ENCODE measurements at regions not wholly inside any gene's neighbourhood (a gene's known extent, or its start where the extent isn't known, plus 50 kb on each side); places are given as distances from the start of the nearest gene placed in this dataset.

GRCh38 chr3:104362319-104362718, 1004.4 kb upstream of the ALCAM start:
- no peak for TF ChIP-seq POLR2A (IDR thresholded peaks at IDR 0.05)
- TF ChIP-seq, protein P1, sequence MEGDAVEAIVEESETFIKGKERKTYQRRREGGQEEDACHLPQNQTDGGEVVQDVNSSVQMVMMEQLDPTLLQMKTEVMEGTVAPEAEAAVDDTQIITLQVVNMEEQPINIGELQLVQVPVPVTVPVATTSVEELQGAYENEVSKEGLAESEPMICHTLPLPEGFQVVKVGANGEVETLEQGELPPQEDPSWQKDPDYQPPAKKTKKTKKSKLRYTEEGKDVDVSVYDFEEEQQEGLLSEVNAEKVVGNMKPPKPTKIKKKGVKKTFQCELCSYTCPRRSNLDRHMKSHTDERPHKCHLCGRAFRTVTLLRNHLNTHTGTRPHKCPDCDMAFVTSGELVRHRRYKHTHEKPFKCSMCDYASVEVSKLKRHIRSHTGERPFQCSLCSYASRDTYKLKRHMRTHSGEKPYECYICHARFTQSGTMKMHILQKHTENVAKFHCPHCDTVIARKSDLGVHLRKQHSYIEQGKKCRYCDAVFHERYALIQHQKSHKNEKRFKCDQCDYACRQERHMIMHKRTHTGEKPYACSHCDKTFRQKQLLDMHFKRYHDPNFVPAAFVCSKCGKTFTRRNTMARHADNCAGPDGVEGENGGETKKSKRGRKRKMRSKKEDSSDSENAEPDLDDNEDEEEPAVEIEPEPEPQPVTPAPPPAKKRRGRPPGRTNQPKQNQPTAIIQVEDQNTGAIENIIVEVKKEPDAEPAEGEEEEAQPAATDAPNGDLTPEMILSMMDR (IDR thresholded peaks at IDR 0.05), result no peak
- peaks cover 0 to 7% (median 0%) of the 10 kb centered on the region in 3 donors for H3K9me3 ChIP-seq (replicated peaks in 1 of 3)
- H3K27ac ChIP-seq, result no peak overlapping the region
- 89 to 95% (median 91%) methylated on average over 6 of the region's 6 CpGs for WGBS, 4 donors
- no peak for DNase-seq
- H3K27me3 ChIP-seq, result no peaks in the 10 kb centered on the region
- no peak overlapping the region for H3K4me3 ChIP-seq
- intact Hi-C loops (cut with DNase I), result no loop called here
- H3K36me3 ChIP-seq (replicated peaks in 1 of 2), result no peaks in the 10 kb centered on the region
- H3K4me1 ChIP-seq (replicated peaks in 1 of 2), result no peaks in the 10 kb centered on the region

DNA sequence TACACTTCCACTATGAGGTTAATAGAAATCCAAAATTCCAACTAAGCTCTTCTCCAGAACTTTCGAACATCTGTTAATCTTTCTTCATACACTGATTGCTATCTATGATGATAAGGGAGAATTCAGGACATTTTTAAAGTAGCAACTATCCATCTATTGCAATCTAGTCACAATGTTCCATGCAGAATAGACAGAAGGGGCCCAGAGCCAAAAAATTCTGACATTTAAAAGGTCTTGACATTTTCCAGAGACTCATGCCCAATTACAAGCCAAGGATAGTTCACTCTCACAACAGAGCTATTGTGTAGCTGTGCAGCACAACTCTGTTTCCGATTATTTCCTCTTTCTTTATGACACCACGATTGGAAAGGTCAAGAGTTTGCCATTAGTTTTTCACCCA, 999.7 kb upstream of the ALCAM start:
- intact Hi-C loops (cut with DNase I), result no loop called here
- H3K27ac ChIP-seq, result no peak overlapping the region

GRCh38 chr3:104368760-104369159, 997.9 kb upstream of the ALCAM start:
- Histone ChIP-seq H3K27ac (no peak overlapping the region), H3K4me1 (replicated peaks in 1 of 2) (no peaks in the 10 kb centered on the region), H3K27me3 (no peaks in the 10 kb centered on the region), H3K4me3 (no peak overlapping the region), H3K9me3 (replicated peaks in 1 of 3) (peaks cover 0 to 7% (median 0%) of the 10 kb centered on the region in 3 donors), H3K36me3 (replicated peaks in 1 of 2) (no peaks in the 10 kb centered on the region)
- intact Hi-C loops (cut with DNase I), result no loop called here
- no peak for DNase-seq
- TF ChIP-seq, protein P1 (IDR thresholded peaks at IDR 0.05), result no peak
- no peak for TF ChIP-seq POLR2A (IDR thresholded peaks at IDR 0.05)

More for the DNA sequence above, 999.7 kb upstream of the ALCAM start:
- H3K4me1 ChIP-seq (replicated peaks in 1 of 2), result no peaks in the 10 kb centered on the region
- DNase-seq, result peak in 3 of 7 donors; percentile 5 to 28 (median 8)
- H3K36me3 ChIP-seq (replicated peaks in 1 of 2), result no peaks in the 10 kb centered on the region
- H3K9me3 ChIP-seq (replicated peaks in 1 of 3), result peaks cover 0 to 7% (median 0%) of the 10 kb centered on the region in 3 donors
- H3K27me3 ChIP-seq, result no peaks in the 10 kb centered on the region
- H3K4me3 ChIP-seq, result no peak overlapping the region
- TF ChIP-seq, protein P1 (IDR thresholded peaks at IDR 0.05), result no peak
- TF ChIP-seq POLR2A (IDR thresholded peaks at IDR 0.05), result no peak
- WGBS, 4 donors, result 23 to 38% (median 31%) methylated on average over 3 of the region's 3 CpGs

DNA sequence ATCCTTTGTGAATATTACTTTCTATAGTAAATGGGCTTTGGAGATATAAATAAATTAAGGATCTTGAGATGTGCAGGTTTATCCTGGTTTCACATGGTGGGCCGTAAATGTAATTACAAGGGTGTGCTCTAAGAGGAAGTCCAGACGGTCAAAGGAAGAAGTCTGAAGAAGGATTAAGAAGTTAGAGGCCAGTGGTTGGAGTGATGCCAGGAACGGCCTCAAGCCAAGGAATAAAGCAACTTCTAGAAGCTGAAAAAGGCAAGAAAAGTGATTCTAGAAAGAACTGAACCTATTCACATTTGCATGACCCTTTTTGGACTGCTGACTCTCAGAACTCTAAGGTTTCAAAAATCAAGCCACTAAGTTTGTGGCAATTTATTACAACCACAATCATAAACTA, 981.3 kb upstream of the ALCAM start:
- H3K4me3 ChIP-seq, result no peak overlapping the region
- no peaks in the 10 kb centered on the region for H3K9me3 ChIP-seq (replicated peaks in 1 of 3)
- intact Hi-C loops (cut with DNase I), result no loop called here
- WGBS, 4 donors, result 58 to 67% (median 61%) methylated on average over 3 of the region's 3 CpGs
- H3K27ac ChIP-seq, result no peak overlapping the region
- TF ChIP-seq, protein P1 (IDR thresholded peaks at IDR 0.05), result no peak
- TF ChIP-seq POLR2A (IDR thresholded peaks at IDR 0.05), result no peak
- H3K4me1 ChIP-seq (replicated peaks in 1 of 2), result no peaks in the 10 kb centered on the region
- DNase-seq, result peak in 3 of 7 donors; percentile 10 to 22 (median 19)
- no peaks in the 10 kb centered on the region for H3K36me3 ChIP-seq (replicated peaks in 1 of 2)
- H3K27me3 ChIP-seq, result no peaks in the 10 kb centered on the region
